ENCODE measurements at regions not wholly inside any gene's neighbourhood (a gene's known extent, or its start where the extent isn't known, plus 50 kb on each side); places are given as distances from the start of the nearest gene placed in this dataset.

- ATAC-seq (ENCODE audit: low FRiP score) (no peak), DNase-seq (ENCODE audit: low spot score) (no peak)
These were observed 380.5 kb downstream of the EMP1 start for GRCh38 chr12:13576935-13577500.

GRCh38 chr12:13573698-13574321, 377.3 kb downstream of the EMP1 start:
- no peak for DNase-seq (ENCODE audit: low spot score)
- no peak for TF ChIP-seq CTCF (IDR thresholded peaks at IDR 0.05)
- ATAC-seq (ENCODE audit: low FRiP score) = peak; percentile 75

More at GRCh38 chr12:13576935-13577500, 380.5 kb downstream of the EMP1 start:
- TF ChIP-seq CTCF (IDR thresholded peaks at IDR 0.05) = no peak

GRCh38 chr12:13571035-13571434, 374.5 kb downstream of the EMP1 start:
- DNase-seq (ENCODE audit: low spot score) = no peak
- no peak for TF ChIP-seq CTCF (IDR thresholded peaks at IDR 0.05)
- ATAC-seq (ENCODE audit: low FRiP score) = no peak

- TF ChIP-seq CTCF (IDR thresholded peaks at IDR 0.05) = no peak
- ATAC-seq (ENCODE audit: low FRiP score) = no peak
These were observed 373.6 kb downstream of the EMP1 start for GRCh38 chr12:13570005-13570694.

DNA sequence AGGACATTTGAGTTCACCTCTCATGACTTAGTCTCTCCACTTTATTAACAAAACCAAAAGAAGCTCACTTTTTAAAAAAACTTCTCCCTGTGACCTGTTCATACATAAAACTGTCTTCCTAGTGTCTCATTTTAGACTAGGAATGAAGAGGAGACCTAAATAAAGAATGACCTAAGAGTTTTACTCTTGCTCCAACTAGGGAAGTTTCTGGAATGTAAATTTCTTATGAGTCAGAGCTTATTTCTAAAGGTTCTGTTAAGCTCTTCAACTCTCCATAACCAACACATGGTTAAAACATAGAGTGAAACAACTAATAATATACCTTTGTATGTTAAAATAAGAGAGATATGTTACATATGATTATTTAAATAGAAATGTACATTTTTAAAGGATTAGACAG, 369.8 kb downstream of the EMP1 start:
- DNase-seq (ENCODE audit: low spot score) = no peak
- ATAC-seq (ENCODE audit: low FRiP score) = no peak
- TF ChIP-seq CTCF (IDR thresholded peaks at IDR 0.05) = no peak

More at GRCh38 chr12:13570005-13570694, 373.6 kb downstream of the EMP1 start:
- DNase-seq (ENCODE audit: low spot score) = no peak

GRCh38 chr12:13564266-13564810, 367.8 kb downstream of the EMP1 start:
- DNase-seq (ENCODE audit: low spot score) (no peak), ATAC-seq (ENCODE audit: low FRiP score) (no peak)
- no peak for TF ChIP-seq CTCF (IDR thresholded peaks at IDR 0.05)
